Cardiac fibroblast (primary cell): ENCODE measurements at regions not wholly inside any gene's neighbourhood (a gene's known extent, or its start where the extent isn't known, plus 50 kb on each side); places are given as distances from the start of the nearest gene placed in this dataset.

Experiments
- DNase-seq, 2 donors: peaks; one replicate each; pipeline versions ENCODE4 v3.0.0 to v3.0.0-alpha.2; 2010; ENCODE audit warnings: low read depth in 2 of 2
- H3K4me3 ChIP-seq, 2 donors: replicated peaks in 1 of 2; 1 replicate in 1 of 2; 2 replicates in 1 of 2; pipeline ENCODE4 v1.5.1; 2011; ENCODE audit warnings: low read depth in 2 of 2, low read length in 2 of 2, mild to moderate bottlenecking in 2 of 2, moderate library complexity in 1 of 2
- CTCF ChIP-seq: IDR thresholded peaks from one replicate; pipeline ENCODE4 v1.5.1; 2011; ENCODE audit warnings: low read depth, mild to moderate bottlenecking, low read length, inconsistent platforms

- no peak overlapping the region for H3K4me3 ChIP-seq
- DNase-seq = no peak
- TF ChIP-seq CTCF = no peak
These were observed 253.0 kb downstream of the ARRDC4 start for GRCh38 chr15:98213346-98213979.

- TF ChIP-seq CTCF = no peak
These were observed 255.7 kb downstream of the ARRDC4 start for GRCh38 chr15:98216166-98216565.

GRCh38 chr15:98217356-98217755 is 256.9 kb downstream of the ARRDC4 start:
- TF ChIP-seq CTCF = no peak
- DNase-seq = no peak
- H3K4me3 ChIP-seq = no peak overlapping the region

More at GRCh38 chr15:98216166-98216565, 255.7 kb downstream of the ARRDC4 start:
- no peak overlapping the region for H3K4me3 ChIP-seq
- DNase-seq = no peak

GRCh38 chr15:98221144-98221543 is 260.6 kb downstream of the ARRDC4 start:
- TF ChIP-seq CTCF = no peak
- DNase-seq = no peak
- no peak overlapping the region for H3K4me3 ChIP-seq

GRCh38 chr15:98221577-98221976 is 261.1 kb downstream of the ARRDC4 start:
- TF ChIP-seq CTCF = no peak
- no peak for DNase-seq
- H3K4me3 ChIP-seq = no peak overlapping the region

- TF ChIP-seq CTCF = no peak
- DNase-seq = no peak
- H3K4me3 ChIP-seq = no peak overlapping the region
These were observed 265.6 kb downstream of the ARRDC4 start for GRCh38 chr15:98226149-98226548.

GRCh38 chr15:98226578-98226977 is 266.1 kb downstream of the ARRDC4 start:
- no peak overlapping the region for H3K4me3 ChIP-seq
- no peak for DNase-seq
- TF ChIP-seq CTCF = no peak
